NCI-H524 (cell line): ENCODE measurements at regions not wholly inside any gene's neighbourhood (a gene's known extent, or its start where the extent isn't known, plus 50 kb on each side); places are given as distances from the start of the nearest gene placed in this dataset.
A peak's percentile ranks its signal among the peaks of the same experiment; 100 is the strongest.
"Not testable (repeated sequence)": the region's sequence is repeated elsewhere in the genome, so short reads cannot be mapped to it uniquely, and the experiment has no call there.

Experiments
- DNase-seq, 2 experiments: peaks; one replicate each; lab custom pipeline; 2025; lab: John Stamatoyannopoulos, UW

DNA sequence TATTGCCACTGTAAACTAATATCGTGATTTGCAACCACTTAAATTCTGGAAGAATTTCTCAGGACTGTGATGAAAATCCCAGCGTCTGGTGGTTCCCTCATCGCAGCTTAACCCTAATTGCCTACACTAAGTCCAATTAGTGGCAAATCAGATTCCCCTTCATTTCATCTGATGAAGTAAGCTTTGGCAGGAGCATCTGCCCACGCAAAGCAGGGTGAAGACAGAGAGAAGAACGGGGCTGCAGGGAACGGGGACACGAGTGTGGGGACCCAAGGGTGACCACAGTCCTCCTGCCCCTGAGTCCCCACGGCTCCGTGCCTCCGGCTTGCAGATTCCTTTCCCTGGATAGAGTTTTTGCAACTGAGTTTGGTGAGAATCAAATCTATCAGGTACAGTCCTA is 159.5 kb downstream of the LY86 start:
- DNase-seq, result peak; percentile 18 to 61

DNA sequence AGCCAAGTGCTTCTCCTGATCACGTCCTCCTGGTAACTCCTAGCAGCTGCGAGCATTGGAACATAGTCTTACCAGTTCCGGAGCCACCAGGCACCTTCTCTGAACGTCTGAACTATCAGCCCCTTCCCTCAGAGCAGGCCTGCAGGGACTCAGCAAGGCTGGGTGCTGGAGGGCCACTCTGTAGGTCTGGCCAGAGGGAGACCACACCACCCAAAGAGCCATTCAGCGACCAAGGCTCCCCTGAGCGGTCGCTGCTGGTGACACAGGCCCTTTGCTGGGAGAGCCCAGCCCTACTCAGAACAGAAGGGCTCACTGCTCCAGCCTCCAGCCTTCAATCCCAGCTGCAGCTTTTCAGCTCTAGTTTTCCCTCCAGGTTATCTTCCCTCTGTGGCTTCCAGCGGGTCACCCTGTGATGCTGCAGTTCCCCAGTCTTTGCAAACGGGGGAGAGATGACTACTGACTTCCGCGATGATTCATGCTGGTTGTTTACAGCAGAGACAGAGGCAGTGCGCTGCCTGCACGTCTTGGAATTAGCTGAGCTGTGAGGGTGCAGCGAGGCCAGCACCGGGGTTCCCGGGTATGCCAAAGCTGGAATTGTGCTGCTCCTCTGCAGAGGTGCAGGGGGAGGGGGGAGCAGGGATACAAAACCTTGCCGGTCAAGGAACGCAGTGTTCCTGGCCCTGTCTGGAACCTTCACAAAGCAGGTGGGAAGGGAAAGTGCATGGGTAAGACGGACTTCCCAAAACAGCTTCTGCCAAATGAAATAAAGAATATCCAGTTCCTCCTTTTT is 161.4 kb downstream of the LY86 start:
- no peak for DNase-seq

DNA sequence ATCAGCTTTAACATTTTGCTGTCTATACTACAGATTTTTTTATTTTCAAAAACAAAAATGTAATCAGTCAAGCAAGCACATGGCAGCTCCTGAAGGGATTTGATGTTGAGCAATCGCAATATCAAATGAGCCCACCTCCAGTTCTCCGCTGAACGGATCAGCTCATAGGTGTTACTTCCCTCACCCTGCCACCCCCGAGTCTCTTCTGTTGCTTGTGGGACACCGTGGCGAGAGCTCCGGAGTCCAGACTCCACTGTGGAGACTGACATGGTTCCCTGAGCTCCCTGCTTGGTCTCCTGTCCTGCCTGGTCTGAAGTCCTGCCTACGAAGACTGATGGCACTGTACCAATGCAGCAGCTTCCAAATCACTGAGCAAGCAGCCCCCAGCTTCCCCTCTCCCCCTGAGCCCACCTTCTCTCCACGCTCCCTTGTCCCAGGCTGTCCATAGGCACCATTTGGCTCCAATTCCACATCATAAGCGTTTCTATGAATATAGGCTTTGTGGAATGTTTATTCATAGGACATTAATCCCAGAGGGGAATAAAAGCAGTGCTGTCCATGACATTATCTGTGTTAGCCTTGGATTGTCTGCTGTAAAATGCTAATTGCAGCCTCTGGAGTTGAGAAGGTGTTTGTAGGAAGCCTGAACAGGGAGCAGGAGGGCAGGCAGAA is 162.2 kb downstream of the LY86 start:
- no peak for DNase-seq

DNA sequence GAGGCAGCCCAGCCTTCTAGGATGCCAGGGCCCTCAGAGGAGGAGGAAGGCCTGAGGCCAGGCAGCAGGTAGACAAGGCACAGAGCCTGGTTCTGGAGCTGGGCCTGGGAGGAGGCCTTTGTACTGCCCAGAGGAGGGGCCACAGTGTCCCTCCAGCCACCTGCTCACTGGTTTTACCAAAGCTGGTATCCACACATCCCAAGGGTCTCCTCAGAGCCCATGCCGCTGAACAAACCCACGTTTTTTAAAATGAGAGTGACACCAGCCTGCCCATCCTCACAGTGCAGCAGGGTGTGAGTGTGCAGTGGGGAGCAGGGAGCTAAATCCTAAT is 162.7 kb downstream of the LY86 start:
- no peak for DNase-seq

DNA sequence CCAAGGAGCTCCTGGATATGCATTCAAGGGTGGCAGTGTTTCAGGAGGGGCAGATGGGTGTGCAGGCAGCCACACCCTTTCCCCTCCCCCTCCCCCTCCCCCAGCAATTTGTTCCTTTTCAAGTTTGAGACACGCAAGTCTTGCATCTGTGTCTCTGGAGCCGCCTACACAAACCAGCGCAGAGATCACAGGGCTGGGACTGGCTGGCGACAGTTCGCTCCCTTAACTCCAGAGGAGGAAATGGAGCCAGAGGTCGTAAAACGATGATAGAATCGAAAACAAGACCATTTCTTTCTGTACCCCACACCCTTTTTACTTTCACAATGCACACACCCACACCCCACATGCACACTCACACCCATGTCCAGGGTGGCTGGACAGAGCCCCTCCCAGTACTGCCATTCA is 163.1 kb downstream of the LY86 start:
- DNase-seq, result no peak

DNA sequence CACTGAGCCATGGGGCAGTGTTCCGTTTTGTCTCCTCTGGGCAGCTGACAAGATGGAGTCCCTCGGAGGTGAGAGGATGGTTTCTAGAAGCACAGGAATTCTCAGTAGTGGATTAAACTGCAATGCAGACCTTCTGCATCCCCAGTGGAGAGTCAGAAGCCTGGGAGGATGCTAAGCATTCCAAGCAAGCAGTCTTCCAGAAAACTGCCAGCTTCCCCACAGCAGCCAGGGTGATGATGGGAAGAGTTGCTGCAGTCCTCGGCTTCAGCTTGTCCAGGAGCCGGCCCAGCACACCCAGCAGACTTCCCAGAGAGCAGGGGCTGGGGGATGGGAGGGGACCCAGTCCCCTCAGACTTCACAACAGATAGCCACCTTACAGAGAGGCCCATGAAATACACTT is 163.6 kb downstream of the LY86 start:
- no peak for DNase-seq

DNA sequence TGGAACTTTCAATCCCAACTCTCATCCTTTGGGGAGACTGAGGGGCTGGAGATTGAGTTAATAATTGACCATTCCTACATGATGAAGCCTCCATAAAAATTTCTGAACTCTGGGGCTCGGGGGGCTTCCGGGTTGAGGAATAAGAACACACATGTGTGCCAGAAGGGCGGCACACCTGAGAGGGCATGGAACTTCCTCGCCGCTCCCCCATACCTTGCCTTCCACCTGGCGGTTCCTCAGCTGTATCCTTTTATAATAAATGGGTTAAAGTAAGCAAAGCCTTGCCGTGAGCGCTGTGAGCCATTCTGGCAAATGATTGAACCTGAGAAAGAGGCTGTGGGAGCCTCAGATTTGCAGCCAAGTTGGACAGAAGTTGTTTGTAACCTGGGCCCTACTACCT is 164.8 kb downstream of the LY86 start:
- no peak for DNase-seq

DNA sequence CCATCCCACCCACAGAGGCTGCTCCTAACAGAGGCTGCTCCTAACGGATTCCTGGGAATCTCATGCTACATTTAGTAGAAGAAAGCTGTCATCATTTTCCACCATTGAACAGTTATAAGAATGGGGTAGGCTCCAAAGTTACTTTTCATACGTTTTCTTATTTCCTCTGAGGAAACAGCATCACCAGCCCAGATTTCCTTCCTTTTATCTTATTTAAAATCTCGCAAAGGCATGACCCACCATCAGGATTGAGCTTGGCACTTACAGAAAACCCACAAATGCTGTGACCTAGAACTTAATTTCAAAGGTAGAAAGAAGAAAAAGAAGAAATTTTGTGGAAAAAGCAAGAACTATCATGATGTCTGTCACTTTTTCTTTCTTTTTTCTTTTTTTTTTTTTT is 168.0 kb downstream of the LY86 start:
- DNase-seq, result no peak

DNA sequence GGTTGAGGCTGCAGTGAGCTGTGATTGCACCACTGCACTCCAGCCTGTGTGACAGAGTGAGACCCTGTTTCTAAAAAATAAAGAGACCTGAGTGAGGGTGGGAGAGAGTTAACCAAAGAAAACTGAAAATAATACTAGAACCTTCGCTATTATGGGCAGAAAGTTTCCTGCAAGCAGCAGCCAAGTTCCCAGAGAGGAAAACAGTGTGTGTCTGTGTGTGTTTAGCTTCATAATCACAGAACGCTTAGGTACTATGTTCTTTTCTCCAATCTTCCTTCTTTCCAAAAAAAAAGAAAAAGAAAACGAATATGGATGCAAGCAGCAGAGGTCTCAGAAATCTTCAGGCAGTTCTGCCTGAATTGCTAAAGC is 170.0 kb downstream of the LY86 start:
- no peak for DNase-seq

DNA sequence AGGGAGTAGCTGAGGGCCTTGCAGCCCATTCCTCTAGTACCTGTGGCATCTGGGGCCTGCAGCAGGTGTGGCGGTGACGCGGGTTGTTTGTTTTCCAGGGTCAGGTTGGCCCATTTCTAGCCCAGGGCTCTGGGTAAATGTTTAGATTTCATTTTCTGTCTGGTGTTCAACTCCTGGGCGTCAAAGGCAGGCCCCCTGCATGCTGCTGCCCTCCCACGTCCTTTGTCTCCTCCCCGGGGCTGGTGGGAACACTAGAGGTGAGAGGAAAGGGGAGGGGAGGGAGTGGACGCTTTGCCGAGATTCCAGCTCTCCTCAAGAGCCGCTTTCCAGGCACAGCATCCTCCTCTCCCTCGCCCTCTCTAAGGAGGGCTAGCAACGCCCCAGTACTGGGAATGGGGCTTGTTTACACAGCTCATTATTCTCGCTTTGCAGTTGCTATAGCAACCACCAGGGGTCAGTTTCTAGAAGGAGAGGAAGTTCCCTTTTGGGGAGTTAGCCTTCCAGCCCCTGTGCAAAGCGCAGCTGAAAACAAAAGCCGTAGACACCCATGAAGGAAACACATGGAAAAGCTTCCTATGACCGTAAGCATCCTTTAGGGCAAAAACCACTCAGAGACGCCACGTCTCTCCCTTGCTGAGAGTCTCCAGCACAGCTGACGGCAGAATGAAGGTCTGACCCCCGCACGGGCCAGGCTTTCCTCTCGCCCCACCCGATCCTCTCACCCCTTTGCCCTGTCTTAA is 170.6 kb downstream of the LY86 start:
- peak; percentile 88 to 94 for DNase-seq

DNA sequence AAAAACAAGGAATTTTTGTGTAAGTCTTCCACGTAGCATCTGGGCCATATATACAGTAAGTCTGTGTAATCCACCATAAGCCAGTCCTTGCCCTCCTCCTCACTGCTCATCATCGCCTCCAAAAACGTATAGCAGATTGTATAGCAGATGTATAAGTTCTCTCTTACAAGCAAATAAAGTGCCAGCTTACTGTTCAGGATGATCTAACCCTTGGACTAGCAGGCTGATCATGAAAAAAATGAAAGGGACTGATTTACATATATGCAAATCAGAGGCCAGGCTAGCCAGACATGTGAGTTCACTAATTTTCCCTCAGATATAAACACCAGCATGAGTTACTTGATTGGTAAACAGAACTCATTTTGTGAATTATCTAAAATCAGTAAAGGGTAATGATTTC is 171.5 kb downstream of the LY86 start:
- DNase-seq, result peak; percentile 59 to 90

DNA sequence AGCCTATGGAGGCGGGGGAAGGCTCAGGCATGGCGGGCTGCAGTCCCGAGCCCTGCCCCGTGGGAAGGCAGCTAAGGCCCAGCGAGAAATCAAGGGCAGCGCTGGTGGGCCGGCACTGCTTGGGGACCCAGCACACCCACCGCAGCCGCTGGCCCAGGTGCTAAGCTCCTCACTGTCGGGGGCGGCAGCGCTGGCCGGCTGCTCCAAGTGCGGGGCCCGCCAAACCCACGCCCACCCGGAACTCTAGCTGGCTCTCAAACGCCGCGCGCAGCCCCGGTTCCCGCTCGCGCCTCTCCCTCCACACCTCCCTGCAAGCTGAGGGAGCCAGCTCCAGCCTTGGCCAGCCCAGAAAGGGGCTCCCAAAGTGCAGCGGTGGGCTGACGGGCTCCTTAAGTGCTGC is 174.0 kb downstream of the LY86 start:
- DNase-seq, result not testable (repeated sequence)

DNA sequence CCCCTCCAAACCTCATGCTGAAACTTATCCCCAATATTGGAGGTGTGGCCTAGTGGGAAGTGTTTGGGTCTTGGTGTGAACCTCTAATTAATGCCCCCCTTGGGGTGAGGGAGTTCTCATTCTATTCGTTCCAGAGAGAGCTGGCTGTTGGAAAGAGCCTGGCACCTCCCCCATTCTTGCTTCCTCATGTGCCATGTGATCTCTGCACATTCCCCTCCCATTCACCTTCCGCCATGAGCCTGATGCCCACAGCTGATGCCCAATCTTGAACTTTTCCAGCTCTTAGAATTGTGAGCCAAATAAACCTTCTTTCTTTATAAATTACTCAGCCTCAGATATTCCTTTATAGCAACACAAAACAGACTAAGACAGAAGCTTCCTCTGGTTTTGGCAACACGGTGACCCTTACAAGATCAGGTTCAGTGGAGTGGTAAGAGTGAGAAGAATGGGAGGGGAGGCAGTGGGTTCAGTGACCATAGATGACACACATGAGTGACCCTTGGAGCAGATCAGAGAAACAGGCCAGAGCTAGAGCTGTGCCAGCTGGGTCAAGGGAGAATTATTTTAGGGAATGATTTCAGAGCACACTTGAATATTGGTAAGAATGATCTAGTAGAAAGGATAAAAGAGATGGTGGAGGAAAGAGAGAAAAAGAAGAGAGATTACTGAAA is 176.4 kb downstream of the LY86 start:
- no peak for DNase-seq

DNA sequence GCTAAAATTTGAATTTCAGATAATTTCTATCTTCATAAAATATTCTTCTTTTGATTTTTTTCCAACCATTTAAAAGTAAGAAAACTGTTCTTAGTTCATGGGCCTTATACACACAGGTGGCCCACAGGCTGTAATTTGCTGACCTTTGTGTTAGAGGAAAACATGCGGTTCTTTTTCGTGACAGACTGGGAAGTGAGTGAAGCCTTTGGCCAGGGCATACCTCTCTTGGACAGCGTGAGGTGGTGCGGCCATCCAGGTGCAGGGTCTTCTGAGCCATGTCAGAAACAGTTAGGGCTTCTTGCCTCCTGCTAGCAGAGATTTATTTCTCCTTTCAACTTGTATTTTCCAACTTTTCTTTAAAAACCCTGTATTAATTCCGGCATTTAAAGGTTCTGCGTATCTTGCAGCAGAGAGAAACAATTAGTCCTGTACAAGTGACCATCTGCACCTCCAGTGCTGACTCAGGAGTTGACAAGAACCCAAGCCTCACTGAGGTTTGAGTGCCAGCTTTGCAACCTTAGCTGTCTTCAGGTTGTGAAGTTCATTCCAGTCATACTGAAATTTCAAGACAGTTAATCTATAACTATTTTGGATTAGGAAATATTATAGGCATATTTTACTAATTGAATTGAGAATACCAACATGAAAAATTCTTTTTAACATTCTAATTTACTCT is 177.8 kb downstream of the LY86 start:
- DNase-seq, result peak in 1 of 2 experiments; percentile 41

DNA sequence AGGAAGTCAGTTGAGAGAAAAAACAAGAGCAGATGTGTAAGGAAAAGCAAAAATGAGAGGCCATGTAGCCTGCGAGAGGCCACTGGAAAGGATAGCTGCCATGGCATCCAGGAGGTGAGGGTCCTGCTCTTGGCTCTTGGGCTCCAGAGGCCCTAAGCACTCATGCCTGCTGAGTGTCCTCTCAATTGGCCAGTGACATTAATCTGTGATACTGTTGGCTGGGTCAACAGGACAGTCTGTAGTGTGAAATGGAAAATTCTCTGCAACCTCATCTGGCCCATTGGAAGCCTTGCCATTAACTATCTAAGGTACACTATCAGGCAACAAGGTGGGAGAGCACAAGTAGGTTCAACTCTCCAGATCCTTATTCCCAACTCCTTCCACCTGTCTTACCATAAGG is 180.9 kb downstream of the LY86 start:
- no peak for DNase-seq

DNA sequence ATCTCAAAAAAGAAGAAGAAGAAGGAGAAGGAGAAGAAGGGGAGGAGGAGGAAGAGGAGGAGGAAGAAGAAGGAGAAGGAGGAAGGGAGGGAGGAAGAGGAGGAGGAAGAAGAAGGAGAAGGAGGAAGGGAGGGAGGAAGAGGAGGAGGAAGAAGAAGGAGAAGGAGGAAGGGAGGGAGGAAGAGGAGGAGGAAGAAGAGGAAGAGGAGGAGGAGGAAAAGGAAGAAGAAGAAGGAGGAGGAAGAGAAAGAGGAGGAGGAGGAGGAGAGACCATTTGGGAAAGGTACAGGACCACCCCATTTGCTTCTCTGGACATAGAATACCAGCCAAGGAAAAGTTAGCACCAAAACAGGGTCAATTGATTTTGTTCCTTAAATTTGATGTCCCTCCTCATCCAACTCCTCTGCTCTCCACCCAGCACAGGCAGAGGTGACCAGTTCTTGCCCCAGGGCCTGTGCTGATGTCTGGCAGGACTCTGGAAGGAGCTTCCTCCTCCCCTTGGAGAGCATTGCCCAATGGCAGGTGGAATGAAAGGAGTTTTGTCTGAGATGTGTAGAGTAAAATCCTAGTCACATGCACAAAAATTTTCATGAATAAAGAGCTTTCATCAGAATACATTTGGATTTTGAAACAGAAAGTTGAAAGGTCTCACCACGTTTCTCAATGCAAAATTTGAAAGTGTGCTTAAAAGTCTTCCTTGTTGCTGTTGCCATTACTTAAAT is 182.9 kb downstream of the LY86 start:
- peak; percentile 25 to 73 for DNase-seq

DNA sequence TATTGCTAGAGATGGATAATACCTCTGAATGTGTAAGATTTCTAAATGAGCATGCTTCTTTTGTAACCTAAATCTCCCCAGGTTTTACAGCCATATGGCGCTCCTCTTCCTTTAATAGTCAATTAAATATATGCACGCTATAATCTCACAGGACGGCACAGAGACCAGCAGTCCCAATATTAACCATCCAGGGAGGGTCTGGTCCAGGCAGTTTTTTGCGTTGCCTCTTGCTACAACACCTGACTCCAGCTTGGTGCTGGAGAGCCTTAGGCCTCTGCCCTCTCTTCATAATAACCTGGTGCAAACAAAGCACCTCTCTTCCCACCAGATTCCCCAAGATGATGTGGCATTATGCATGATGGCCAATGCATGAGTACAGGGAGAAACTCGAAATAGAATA is 183.4 kb downstream of the LY86 start:
- peak; percentile 84 to 95 for DNase-seq

DNA sequence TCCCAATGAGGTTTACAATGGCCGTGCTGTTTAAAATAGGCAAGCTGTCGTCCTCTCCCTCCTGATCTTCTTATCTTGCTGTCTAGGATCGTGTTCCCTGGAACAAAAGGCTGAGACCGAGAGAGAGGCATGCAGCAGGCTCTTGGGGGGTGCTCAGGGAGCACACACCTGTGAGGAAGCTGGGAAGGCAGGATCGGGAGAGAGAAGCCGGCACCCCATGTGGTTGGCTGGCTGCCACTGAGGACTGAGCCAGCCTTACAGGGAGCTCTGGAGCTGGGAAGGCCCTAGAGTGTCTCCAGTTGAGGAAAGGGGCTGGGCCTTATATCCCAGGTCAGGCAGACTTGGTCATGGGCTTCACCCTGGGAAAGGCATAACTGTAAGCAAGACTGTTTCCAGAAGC is 184.2 kb downstream of the LY86 start:
- DNase-seq, result peak; percentile 20 to 70

DNA sequence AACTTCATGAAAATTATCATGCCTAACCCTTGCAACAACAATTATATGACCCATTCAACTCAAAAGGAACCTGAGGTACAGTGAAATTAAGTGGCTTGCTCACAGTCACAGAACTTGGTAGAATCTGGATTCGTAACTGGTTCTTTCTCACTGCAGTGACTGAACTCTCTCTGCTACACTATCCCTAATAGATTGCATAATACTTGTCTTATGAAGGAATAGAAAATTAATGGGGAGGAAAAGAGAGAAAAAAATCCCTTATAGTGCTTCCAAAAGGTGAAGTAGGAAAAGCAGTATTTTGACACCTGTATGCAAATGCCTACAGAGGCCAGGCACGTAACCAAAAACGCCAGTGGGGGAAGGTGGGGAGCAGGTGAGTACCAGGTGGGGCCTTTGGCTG is 186.6 kb downstream of the LY86 start:
- no peak for DNase-seq

DNA sequence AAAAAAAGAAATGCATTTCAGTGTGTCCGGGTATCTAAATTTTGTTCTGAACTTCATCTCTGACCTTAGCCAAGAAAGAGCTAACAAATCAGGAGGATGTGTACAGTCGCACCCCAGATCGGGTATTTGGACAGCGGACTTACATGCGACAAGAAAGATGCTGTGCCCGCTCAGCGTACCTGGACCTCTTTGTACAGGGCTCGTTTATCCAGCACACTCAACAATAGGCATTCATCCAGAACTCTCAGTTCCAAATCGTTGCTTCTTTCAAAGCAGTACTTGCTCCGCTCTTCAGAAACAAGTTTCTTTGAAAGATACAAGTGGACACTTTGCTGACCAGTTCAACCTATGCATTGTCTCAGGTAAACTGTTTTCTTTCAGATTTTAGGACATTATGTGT is 191.7 kb downstream of the LY86 start:
- DNase-seq, result no peak

DNA sequence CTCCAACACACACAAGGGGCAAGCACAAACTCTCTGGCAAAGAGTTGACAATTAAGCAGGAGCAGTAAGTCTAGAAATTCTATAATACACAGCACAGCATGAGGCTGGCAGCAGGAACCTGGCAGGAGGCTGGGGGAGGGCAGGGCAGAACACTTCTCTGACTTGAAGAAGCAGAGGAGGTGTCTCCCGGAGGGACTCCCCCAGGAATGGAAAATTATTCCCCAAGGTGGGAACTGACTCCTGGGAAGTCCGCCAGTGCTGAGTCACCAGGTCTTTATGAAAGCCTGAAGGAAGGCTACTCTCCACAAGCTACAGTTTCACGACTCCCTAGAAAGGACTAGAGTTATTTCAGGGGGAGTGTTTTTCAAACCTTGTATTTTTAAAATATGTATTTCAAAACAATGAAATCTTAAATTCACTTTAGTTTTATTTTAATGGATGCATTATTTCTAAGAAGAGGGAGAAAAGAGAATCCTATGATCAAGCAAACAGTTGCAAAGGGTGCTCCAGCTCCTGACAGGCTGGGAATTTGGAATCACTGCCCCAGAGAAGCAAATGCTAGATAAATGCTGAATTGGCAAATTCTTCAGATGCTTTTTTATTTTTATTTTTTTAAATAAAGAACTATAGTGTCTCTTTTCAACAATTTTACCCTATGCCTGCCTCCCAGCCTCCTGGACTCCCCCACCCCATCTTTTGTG is 192.8 kb downstream of the LY86 start:
- no peak for DNase-seq
